Dendritic cell treated with granulocyte-macrophage colony-stimulating factor and Interleukin-4, amounts not matched to agents 40 ng/mL and 50 ng/mL, for 4 days (primary cell): ENCODE measurements at regions not wholly inside any gene's neighbourhood (a gene's known extent, or its start where the extent isn't known, plus 50 kb on each side); places are given as distances from the start of the nearest gene placed in this dataset.

Experiments used
- H3K27ac Mint-ChIP-seq: one replicate; pipeline ENCODE4 v1.8.0; 2022; ENCODE audit warnings: mild to moderate bottlenecking, mixed read lengths
- H3K27me3 Mint-ChIP-seq: one replicate; pipeline ENCODE4 v1.8.0; 2022; ENCODE audit warnings: mild to moderate bottlenecking, mixed read lengths
- H3K36me3 Mint-ChIP-seq: one replicate; pipeline ENCODE4 v1.8.0; 2022; ENCODE audit warnings: low read depth, mixed read lengths
- H3K4me1 Mint-ChIP-seq: one replicate; pipeline ENCODE4 v1.8.0; 2022; ENCODE audit warnings: low read depth, mixed read lengths
- H3K4me3 Mint-ChIP-seq: one replicate; pipeline ENCODE4 v1.8.0; 2022; ENCODE audit warnings: mild to moderate bottlenecking, moderate library complexity, mixed read lengths
- H3K9me3 Mint-ChIP-seq: one replicate; pipeline ENCODE4 v1.8.0; 2022; ENCODE audit warnings: mixed read lengths
- intact Hi-C: fragments of 100-400 bp; cut with micrococcal nuclease; formaldehyde crosslinking; loops from one replicate; pipeline ENCODE4 v1.15.0; 2022

- Mint-ChIP-seq H3K27ac (no peak overlapping the region), H3K27me3 (no peaks in the 10 kb centered on the region), H3K9me3 (no peaks in the 10 kb centered on the region), H3K4me3 (no peak overlapping the region), H3K36me3 (no peaks in the 10 kb centered on the region), H3K4me1 (no peaks in the 10 kb centered on the region)
- intact Hi-C loops: no loop called here
These were observed 60.4 kb upstream of the FAM83B start for GRCh38 chr6:54786154-54786553.

- H3K9me3 Mint-ChIP-seq: no peaks in the 10 kb centered on the region
- H3K27me3 Mint-ChIP-seq: no peaks in the 10 kb centered on the region
- H3K27ac Mint-ChIP-seq: no peak overlapping the region
- H3K4me1 Mint-ChIP-seq: no peaks in the 10 kb centered on the region
- intact Hi-C loops: no loop called here
- no peak overlapping the region for H3K4me3 Mint-ChIP-seq
- H3K36me3 Mint-ChIP-seq: no peaks in the 10 kb centered on the region
These were observed 58.7 kb upstream of the FAM83B start for GRCh38 chr6:54787825-54788224.
